NCI-H2196 treated with DMSO at 0.1 percent for 48 hours (cell line): ENCODE measurements at regions not wholly inside any gene's neighbourhood (a gene's known extent, or its start where the extent isn't known, plus 50 kb on each side); places are given as distances from the start of the nearest gene placed in this dataset.

Experiments used
- DNase-seq: peaks from one replicate; lab custom pipeline; 2025; ENCODE audit not compliant: unreplicated experiment; lab: John Stamatoyannopoulos, UW

DNA sequence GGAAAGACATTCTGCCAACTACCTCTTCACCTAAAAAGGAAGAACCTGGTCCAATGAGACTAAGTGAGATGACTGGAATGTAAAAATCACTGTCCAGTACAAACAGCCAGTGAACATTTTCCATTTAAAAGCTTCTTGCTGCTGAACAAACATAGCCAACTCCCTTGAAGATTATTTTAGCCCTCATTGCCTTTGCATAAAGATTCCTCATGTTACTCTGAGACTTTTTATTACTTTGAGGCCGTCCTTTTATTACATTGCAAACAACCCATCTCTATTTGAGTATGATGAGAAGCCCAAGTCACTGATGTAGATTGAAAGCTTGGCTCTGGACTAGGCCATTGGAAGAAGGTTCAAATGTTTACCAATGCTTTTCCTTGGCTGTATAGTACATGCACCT, 649.8 kb downstream of the CETN3 start:
- no peak for DNase-seq

- no peak for DNase-seq
These were observed 651.4 kb downstream of the CETN3 start for GRCh38 chr5:89758146-89758545.

DNA sequence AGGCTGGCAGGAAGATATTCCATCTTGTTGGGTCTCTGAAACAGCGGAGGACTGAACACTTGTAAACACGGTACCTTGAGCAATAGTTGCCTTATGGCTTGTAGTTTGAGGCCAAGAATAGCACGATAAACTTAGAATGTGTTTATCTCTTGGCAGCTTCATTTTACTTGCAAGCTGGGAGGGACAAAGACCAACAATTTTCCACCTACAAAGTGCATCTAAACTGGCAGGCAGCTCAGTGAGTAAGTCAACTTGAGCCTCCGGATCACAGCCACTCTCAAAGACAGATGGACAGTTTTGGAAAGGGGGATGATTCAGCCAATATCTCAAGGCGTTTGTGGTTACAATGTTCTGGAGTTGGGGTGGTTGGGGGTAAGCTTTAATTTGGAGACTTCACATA, 652.6 kb downstream of the CETN3 start:
- DNase-seq = no peak

DNA sequence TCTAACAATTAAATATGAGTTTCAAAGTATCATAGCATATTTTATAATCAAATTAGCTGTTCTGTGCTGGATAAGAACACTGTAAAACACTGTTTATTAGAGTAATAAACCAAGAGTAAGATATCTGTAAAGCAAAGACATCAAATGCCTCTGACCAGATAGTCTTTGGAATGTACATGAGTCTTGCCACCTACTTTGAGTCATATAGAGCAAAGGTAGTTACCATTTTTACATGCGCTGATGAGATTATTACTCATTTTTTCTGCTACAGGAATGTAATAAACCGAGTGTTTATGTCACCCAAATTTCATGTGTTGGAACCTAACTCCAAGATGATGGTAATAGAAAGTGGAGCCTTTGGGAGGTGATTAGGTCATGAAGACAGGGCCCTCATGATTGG, 654.5 kb downstream of the CETN3 start:
- no peak for DNase-seq

GRCh38 chr5:89735082-89735481, 674.5 kb downstream of the CETN3 start:
- no peak for DNase-seq

DNA sequence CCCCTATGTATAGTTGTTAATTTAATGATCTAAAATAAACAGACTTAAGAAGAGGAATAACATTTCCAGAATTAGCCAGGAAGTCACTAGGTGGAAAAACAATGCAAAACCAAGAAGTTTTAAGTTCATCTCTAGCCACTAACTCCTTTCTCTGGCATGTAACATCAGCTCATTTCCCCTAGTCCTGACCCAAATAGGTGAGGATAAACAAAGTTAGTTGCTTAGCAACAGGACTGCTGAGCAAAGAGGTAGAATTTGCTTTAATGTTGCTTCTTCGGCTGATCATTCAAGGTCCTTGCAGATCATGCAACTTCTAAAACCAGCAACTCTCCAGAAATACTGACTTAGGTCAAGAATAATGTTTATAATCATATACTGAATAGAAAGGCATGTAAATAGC, 675.8 kb downstream of the CETN3 start:
- DNase-seq = no peak

GRCh38 chr5:89729623-89730301, 679.8 kb downstream of the CETN3 start:
- DNase-seq = no peak

DNA sequence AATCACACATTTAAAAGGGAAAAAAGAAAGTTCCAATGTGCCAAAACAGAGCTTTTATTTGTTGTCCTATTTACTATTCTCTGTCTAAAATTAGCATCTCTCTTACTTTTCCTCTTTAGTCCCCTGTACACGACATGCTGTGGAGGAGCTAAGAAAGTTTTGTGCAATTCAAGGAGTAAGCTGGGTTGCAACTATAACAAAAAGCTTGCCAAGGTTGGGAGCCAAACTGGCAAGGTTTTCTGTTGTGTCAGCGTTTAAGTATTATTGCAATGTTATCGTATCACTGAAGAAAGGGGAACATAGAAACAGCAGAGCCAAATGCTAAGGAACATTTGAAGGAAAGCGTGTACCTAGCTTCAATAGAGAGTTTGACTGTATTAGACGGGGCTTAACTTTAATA, 680.8 kb downstream of the CETN3 start:
- DNase-seq = no peak

GRCh38 chr5:89728134-89728533, 681.4 kb downstream of the CETN3 start:
- no peak for DNase-seq

- no peak for DNase-seq
These were observed 685.0 kb downstream of the CETN3 start for GRCh38 chr5:89724379-89725095.

DNA sequence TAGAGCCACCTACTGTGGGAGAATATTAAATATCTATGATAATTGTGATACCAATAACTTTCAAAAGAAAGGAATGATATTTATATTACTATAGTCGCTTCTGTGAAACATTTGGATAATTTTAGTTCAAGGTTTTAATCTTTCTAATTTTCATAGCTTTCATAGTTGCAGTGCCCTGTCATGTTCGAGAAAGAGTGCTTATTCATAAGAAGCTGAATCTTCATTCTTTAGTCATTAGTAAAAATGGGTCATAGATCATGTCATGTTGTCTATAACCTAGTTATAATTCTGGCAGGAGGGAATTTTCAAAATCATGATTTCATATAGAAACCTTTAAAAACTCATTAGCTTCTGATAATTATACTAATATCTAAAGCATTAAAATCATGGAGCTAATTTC, 685.6 kb downstream of the CETN3 start:
- DNase-seq = no peak

- no peak for DNase-seq
These were observed 687.0 kb downstream of the CETN3 start for GRCh38 chr5:89722538-89722937.

DNA sequence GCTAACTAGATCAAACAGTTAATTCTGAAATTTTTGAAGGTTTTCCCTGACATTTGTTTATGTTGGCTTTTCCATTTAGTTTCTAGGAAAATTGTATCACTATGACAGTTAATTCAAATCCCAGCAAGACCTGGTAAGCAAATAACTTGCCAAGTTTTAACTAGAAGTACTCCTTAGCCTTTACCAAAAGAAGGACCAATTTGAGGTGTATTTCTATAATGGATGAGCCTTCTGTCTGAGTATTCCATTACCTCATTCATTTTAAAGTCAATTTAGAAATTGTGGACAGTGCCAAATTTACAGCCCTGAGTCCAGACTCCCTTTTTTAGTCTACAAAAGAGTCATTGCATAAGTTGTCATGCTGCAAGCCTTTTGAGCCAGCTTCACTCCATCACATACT, 687.6 kb downstream of the CETN3 start:
- no peak for DNase-seq

- DNase-seq = no peak
These were observed 688.2 kb downstream of the CETN3 start for GRCh38 chr5:89721353-89721752.

GRCh38 chr5:89712134-89712700, 697.3 kb downstream of the CETN3 start:
- no peak for DNase-seq

GRCh38 chr5:89711526-89711925, 698.0 kb downstream of the CETN3 start:
- no peak for DNase-seq

- no peak for DNase-seq
These were observed 699.5 kb downstream of the CETN3 start for GRCh38 chr5:89710006-89710405.

GRCh38 chr5:89707891-89708290, 701.7 kb downstream of the CETN3 start:
- no peak for DNase-seq

DNA sequence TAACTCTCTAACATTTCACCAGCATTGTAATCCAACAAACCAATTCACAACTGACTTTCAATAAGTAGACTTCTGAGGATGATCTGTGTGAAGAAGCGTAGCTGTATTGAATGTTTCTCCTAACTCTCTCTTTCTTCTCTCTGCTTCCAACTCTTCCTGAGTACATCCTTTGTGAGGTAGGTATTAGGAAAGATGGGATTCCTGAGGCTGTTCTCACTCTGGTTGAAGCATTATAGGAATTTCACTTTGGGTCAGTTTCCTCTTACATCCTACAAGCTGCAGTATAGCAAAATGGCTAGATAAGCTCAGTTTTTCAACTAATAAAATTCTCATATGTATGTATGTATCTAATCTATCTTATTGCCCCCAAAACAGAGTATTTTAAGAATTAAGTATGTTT, 702.8 kb downstream of the CETN3 start:
- no peak for DNase-seq

DNA sequence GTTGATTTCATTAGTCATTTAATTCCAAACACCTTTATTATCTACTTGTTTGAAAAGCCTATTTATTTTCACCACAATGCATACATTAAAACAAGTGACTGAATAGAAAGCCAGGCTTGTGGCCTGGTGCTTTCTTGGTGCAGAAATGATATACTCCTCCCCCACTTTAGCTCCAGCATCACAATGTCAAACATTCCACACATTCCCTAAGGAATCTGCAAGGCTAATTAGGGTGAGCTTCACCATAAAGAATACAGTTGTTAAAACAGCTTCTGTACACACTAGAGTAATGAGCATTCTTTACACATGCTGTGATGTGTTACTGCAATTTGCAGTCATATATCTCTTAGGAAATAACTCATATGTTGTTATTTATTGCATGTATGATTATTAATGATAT, 705.7 kb downstream of the CETN3 start:
- no peak for DNase-seq

DNA sequence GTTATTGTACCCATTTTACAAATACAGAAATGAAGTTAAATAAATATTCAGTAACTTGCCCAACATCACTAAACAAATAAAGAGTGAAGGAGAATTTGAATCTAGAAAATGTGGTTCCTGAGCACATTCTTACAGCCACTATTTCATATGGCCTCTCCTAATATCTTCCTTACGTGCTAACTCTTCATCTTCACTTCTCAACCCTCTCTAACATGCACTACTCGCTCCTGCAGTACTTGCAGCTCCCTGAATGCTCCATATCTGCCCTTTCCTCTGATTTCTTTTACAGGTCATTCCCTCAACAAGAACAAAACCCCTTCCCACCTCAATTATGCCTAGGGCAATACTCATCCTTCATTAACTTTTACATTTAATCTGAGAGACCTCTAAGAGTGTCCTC, 711.5 kb downstream of the CETN3 start:
- DNase-seq = no peak

DNA sequence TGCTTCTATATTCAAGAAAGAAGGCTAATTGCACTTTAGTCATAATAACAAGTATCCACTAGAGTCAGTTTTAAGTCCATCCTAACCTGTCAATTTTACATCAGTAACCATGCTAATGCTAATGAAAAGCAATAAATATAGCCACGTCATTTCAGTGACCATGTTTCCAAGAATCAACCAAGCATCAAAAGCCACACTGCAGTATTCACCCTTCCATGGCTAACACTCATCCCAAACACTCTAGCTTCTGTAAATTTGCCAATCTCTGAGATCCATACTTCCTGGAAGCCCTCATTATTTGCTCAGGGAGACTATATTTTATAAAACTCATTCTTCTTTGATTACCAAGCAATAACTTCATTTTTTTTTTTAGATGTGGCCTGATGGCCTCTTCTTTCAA, 712.0 kb downstream of the CETN3 start:
- DNase-seq = no peak

GRCh38 chr5:89695371-89695770, 714.2 kb downstream of the CETN3 start:
- no peak for DNase-seq
